Testis (tissue), 2 donors: ENCODE measurements at regions not wholly inside any gene's neighbourhood (a gene's known extent, or its start where the extent isn't known, plus 50 kb on each side); places are given as distances from the start of the nearest gene placed in this dataset.

Source experiments
- POLR2A ChIP-seq: fragments of 450-650 bp; IDR thresholded peaks from one replicate; pipeline ENCODE4 v1.6.1; 2017; ENCODE audit warnings: antibody characterized with exemption, mild to moderate bottlenecking, moderate library complexity
- TF ChIP-seq, protein P1 (sequence below), 3 experiments: fragments of 450-650 bp in 2 of 3; fragments of 200-600 bp in 1 of 3; sonication (generic) in 1 of 3; IDR thresholded peaks; one replicate each; pipeline ENCODE4 v1.5.1; 2016 to 2019; ENCODE audit warnings: antibody characterized with exemption in 3 of 3, mild to moderate bottlenecking in 2 of 3, moderate library complexity in 1 of 3

DNA sequence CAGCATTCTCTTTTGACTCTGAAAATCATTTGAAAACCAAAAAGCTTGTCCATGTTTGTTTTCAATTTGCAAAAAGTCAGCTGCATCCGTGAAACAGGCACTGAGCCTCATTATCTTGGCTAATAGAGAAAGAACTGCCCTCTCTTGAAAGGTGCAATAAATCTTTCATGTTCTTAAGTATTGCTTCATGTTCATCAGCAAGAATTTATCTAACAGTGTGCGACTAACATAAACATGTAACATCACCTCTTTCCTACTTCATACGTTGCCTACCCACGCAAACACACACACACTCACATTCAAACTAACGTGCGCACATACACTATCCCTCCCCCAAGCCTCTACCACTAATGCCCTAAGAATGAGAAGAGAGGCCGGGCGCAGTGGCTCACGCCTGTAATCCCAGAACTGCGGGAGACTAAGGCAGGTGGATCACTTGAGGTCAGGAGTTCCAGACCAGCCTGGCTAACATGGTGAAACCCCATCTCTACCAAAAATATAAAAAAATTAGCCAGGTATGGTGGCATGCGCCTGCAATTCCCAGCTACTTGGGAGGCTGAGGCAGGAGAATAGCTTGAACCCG is 629.7 kb upstream of the ZNF608 start:
- TF ChIP-seq, protein P1, sequence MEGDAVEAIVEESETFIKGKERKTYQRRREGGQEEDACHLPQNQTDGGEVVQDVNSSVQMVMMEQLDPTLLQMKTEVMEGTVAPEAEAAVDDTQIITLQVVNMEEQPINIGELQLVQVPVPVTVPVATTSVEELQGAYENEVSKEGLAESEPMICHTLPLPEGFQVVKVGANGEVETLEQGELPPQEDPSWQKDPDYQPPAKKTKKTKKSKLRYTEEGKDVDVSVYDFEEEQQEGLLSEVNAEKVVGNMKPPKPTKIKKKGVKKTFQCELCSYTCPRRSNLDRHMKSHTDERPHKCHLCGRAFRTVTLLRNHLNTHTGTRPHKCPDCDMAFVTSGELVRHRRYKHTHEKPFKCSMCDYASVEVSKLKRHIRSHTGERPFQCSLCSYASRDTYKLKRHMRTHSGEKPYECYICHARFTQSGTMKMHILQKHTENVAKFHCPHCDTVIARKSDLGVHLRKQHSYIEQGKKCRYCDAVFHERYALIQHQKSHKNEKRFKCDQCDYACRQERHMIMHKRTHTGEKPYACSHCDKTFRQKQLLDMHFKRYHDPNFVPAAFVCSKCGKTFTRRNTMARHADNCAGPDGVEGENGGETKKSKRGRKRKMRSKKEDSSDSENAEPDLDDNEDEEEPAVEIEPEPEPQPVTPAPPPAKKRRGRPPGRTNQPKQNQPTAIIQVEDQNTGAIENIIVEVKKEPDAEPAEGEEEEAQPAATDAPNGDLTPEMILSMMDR (IDR thresholded peaks at IDR 0.05) = no peak
- no peak for TF ChIP-seq POLR2A
